ENCODE measurements at regions not wholly inside any gene's neighbourhood (a gene's known extent, or its start where the extent isn't known, plus 50 kb on each side); places are given as distances from the start of the nearest gene placed in this dataset.
"Not testable (repeated sequence)": the region's sequence is repeated elsewhere in the genome, so short reads cannot be mapped to it uniquely, and the experiment has no call there.

GRCh38 chr9:105004466-105005090 is 76.6 kb upstream of the ABCA1 start:
- Histone ChIP-seq H3K36me3 (replicated peaks; ENCODE audit: low read depth, low read length) (no peaks in the 10 kb centered on the region), H4K20me1 (ENCODE audit: insufficient read depth, low read length) (no peaks in the 10 kb centered on the region), H3K9me3 (ENCODE audit: insufficient read depth, low read length) (no peaks in the 10 kb centered on the region), H3K4me2 (ENCODE audit: low read length) (no peak overlapping the region), H3K4me1 (ENCODE audit: low read length) (peaks cover 8% of the 10 kb centered on the region), H3K9ac (ENCODE audit: low read length) (no peak overlapping the region), H3K27ac (ENCODE audit: low read length) (no peak overlapping the region), H3K4me3 (ENCODE audit: low read length) (no peak overlapping the region), H3K79me2 (ENCODE audit: low read length) (no peaks in the 10 kb centered on the region), H2AFZ (ENCODE audit: low read depth, low read length) (no peak overlapping the region), H3K27me3 (ENCODE audit: low read depth, low read length) (peaks cover 26% of the 10 kb centered on the region)
- TF ChIP-seq EZH2phosphoT487 (IDR thresholded peaks at IDR 0.05; ENCODE audit: low read depth) (no peak), CTCF (IDR thresholded peaks at IDR 0.05; ENCODE audit: low read depth, low read length) (no peak)

GRCh38 chr9:105005186-105005585 is 77.2 kb upstream of the ABCA1 start:
- Histone ChIP-seq H3K4me3 (ENCODE audit: low read length) (no peak overlapping the region), H3K27me3 (ENCODE audit: low read depth, low read length) (peaks cover 20% of the 10 kb centered on the region), H4K20me1 (ENCODE audit: insufficient read depth, low read length) (no peaks in the 10 kb centered on the region), H3K4me2 (ENCODE audit: low read length) (no peak overlapping the region), H3K79me2 (ENCODE audit: low read length) (no peaks in the 10 kb centered on the region), H3K36me3 (replicated peaks; ENCODE audit: low read depth, low read length) (no peaks in the 10 kb centered on the region), H3K9ac (ENCODE audit: low read length) (no peak overlapping the region), H3K4me1 (ENCODE audit: low read length) (peaks cover 8% of the 10 kb centered on the region), H2AFZ (ENCODE audit: low read depth, low read length) (no peak overlapping the region), H3K9me3 (ENCODE audit: insufficient read depth, low read length) (no peaks in the 10 kb centered on the region), H3K27ac (ENCODE audit: low read length) (no peak overlapping the region)
- TF ChIP-seq CTCF (IDR thresholded peaks at IDR 0.05; ENCODE audit: low read depth, low read length) = no peak
- TF ChIP-seq EZH2phosphoT487 (IDR thresholded peaks at IDR 0.05; ENCODE audit: low read depth) = no peak

GRCh38 chr9:105006514-105006913 is 78.6 kb upstream of the ABCA1 start:
- no peaks in the 10 kb centered on the region for H3K79me2 ChIP-seq (ENCODE audit: low read length)
- H3K4me2 ChIP-seq (ENCODE audit: low read length) = no peak overlapping the region
- no peaks in the 10 kb centered on the region for H3K9me3 ChIP-seq (ENCODE audit: insufficient read depth, low read length)
- H3K4me1 ChIP-seq (ENCODE audit: low read length) = 0 out of 2 replicates have a peak, but pooled peaks cover 4% of the 10 kb centered on the region
- no peak for TF ChIP-seq CTCF (IDR thresholded peaks at IDR 0.05; ENCODE audit: low read depth, low read length)
- no peak for TF ChIP-seq EZH2phosphoT487 (IDR thresholded peaks at IDR 0.05; ENCODE audit: low read depth)
- H3K27me3 ChIP-seq (ENCODE audit: low read depth, low read length) = peaks cover 26% of the 10 kb centered on the region
- no peaks in the 10 kb centered on the region for H3K36me3 ChIP-seq (replicated peaks; ENCODE audit: low read depth, low read length)
- no peak overlapping the region for H3K4me3 ChIP-seq (ENCODE audit: low read length)
- no peak overlapping the region for H2AFZ ChIP-seq (ENCODE audit: low read depth, low read length)
- H4K20me1 ChIP-seq (ENCODE audit: insufficient read depth, low read length) = no peaks in the 10 kb centered on the region
- H3K27ac ChIP-seq (ENCODE audit: low read length) = no peak overlapping the region
- H3K9ac ChIP-seq (ENCODE audit: low read length) = no peak overlapping the region

GRCh38 chr9:105007143-105007542 is 79.2 kb upstream of the ABCA1 start:
- TF ChIP-seq CTCF (IDR thresholded peaks at IDR 0.05; ENCODE audit: low read depth, low read length) = no peak
- TF ChIP-seq EZH2phosphoT487 (IDR thresholded peaks at IDR 0.05; ENCODE audit: low read depth) = no peak
- H3K9ac ChIP-seq (ENCODE audit: low read length) = no peak overlapping the region
- H3K36me3 ChIP-seq (replicated peaks; ENCODE audit: low read depth, low read length) = no peaks in the 10 kb centered on the region
- no peaks in the 10 kb centered on the region for H3K9me3 ChIP-seq (ENCODE audit: insufficient read depth, low read length)
- H3K4me3 ChIP-seq (ENCODE audit: low read length) = no peak overlapping the region
- H3K4me1 ChIP-seq (ENCODE audit: low read length) = 0 out of 2 replicates have a peak, but pooled peaks cover 4% of the 10 kb centered on the region
- no peak overlapping the region for H2AFZ ChIP-seq (ENCODE audit: low read depth, low read length)
- H3K27me3 ChIP-seq (ENCODE audit: low read depth, low read length) = peaks cover 27% of the 10 kb centered on the region
- no peaks in the 10 kb centered on the region for H3K79me2 ChIP-seq (ENCODE audit: low read length)
- no peaks in the 10 kb centered on the region for H4K20me1 ChIP-seq (ENCODE audit: insufficient read depth, low read length)
- H3K4me2 ChIP-seq (ENCODE audit: low read length) = no peak overlapping the region
- no peak overlapping the region for H3K27ac ChIP-seq (ENCODE audit: low read length)

GRCh38 chr9:105010089-105010488 is 82.1 kb upstream of the ABCA1 start:
- not testable (repeated sequence) for H3K4me2 ChIP-seq (ENCODE audit: low read length); H3K9me3 ChIP-seq (ENCODE audit: insufficient read depth, low read length); H4K20me1 ChIP-seq (ENCODE audit: insufficient read depth, low read length)

More at GRCh38 chr9:105010089-105010488, 82.1 kb upstream of the ABCA1 start:
- H3K27me3 ChIP-seq (ENCODE audit: low read depth, low read length) = peaks cover 32% of the 10 kb centered on the region
- H3K9ac ChIP-seq (ENCODE audit: low read length); H3K4me3 ChIP-seq (ENCODE audit: low read length); H3K79me2 ChIP-seq (ENCODE audit: low read length); H3K36me3 ChIP-seq (replicated peaks; ENCODE audit: low read depth, low read length); H3K4me1 ChIP-seq (ENCODE audit: low read length); H2AFZ ChIP-seq (ENCODE audit: low read depth, low read length); H3K27ac ChIP-seq (ENCODE audit: low read length): not testable (repeated sequence)
